HG02610 (cell line): ENCODE measurements at regions not wholly inside any gene's neighbourhood (a gene's known extent, or its start where the extent isn't known, plus 50 kb on each side); places are given as distances from the start of the nearest gene placed in this dataset.

Experiments
- ATAC-seq: cut with Tn5 transposase; IDR thresholded peaks from one replicate; pipeline ENCODE4 v1.9.1; 2021; ENCODE audit warnings: mild to moderate bottlenecking, moderate library complexity; ENCODE audit not compliant: unreplicated experiment

DNA sequence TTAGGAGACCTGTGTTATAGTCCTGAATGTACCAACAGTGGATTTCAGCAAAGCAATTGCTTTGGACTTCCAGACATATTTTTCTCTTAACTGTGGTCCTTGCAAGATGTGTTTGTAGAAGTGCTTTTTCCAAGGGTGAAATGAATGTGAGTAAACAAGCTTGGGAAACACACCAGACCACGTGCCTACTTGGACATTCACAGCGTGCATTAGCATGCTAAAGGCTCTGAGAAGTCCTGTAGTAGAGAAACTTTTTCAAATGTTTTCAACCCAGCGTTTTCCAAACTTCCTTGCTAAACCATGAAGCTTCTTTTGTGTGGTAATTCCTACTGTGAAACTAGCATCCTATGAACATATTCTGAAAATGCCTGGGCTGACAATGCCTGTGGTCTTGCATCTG lies 91.2 kb upstream of the DBX1 start:
- no peak for ATAC-seq

DNA sequence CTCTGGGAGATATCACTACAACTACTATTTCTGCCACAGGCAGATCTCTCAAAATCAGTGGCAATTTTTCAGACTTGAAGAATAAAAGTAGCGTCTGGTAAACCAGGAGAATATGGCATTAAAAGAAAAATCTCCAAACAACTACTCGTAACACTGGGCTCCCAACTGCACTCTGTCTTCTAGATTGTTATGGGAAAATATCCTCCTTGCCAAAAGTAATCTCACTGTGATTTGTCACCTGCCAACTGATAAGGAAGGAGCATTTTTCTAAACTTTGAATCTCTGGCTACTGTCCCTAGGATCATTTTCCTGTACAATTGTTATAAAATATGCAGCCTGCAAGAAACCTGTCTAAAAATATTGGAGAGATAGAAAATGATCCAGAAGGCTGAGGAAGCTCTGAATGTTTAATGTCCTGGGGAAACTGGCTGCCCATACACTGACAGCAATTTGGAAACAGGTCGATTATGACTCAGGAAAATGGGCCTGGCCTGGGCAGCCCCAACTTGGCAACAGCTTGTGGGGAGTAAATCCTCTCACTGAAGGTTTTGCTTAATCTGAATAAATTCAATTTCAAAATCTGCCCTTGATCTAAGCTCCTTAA lies 90.5 kb upstream of the DBX1 start:
- ATAC-seq, result no peak

- no peak for ATAC-seq
These were observed 89.5 kb upstream of the DBX1 start for GRCh38 chr11:20249796-20250195.

GRCh38 chr11:20249378-20249777 lies 89.1 kb upstream of the DBX1 start:
- no peak for ATAC-seq

DNA sequence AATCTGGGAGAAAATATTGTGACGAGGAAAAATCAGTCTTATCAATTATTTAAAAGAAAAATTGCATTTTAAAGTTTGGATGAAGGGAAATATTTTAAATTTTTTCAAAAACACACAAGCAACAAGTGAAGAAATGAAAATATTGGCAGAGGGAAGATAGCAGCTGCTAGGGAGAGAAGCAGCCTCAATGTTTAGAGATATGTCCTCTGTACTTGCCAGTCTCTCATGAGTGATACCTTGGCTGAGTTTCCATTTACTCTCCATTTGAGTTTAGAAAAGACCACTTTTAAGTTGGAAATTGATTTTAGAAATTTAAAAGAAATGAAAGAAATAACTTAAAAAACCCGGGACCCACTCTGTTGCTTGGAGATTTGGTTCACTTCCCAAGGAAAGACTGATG lies 88.6 kb upstream of the DBX1 start:
- ATAC-seq, result no peak

GRCh38 chr11:20248121-20248772 lies 88.0 kb upstream of the DBX1 start:
- ATAC-seq, result no peak

- no peak for ATAC-seq
These were observed 87.3 kb upstream of the DBX1 start for GRCh38 chr11:20247591-20248007.

DNA sequence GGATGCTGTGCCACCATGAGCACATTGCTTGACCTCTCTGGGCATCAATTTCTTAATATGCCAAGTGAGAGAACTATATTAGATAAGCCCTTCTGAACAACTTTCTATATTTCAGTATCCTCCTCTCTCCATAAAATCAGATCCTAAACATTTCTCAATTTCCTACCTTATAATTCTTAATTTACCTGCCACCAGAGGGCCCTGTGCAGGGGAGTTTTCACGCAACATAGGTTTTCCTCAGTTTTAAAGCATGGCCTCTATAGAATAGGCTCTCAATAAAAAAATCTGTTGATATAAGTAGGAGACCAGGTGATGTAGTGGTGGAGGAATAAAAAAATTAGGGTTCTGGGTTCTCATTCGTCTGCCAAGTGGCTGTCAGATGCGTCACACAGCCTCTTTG lies 83.7 kb upstream of the DBX1 start:
- ATAC-seq, result no peak

GRCh38 chr11:20238712-20239111 lies 78.4 kb upstream of the DBX1 start:
- no peak for ATAC-seq

GRCh38 chr11:20235164-20235563 lies 74.9 kb upstream of the DBX1 start:
- ATAC-seq, result no peak

GRCh38 chr11:20227631-20228030 lies 67.4 kb upstream of the DBX1 start:
- no peak for ATAC-seq

GRCh38 chr11:20226933-20227332 lies 66.7 kb upstream of the DBX1 start:
- ATAC-seq, result no peak

DNA sequence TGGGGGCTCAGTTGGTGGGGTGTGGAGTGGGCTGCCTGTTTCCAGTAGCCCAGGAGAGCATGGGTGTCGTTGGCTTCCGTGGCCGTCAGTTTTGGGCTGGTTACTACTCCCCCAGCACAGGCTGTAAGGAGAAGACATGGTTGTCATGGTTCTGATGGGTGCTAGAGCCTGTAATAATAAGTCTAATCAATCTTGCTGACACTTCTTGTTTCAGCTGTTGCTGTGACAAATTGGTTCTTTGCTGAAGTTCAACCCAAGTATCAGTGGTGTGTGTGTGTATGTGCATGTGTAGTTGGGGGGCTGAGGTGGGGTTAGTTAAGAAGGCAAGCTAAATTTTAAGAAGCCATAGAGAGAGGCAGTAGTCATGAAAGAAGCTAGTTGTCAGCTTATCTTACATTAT lies 61.3 kb upstream of the DBX1 start:
- no peak for ATAC-seq

DNA sequence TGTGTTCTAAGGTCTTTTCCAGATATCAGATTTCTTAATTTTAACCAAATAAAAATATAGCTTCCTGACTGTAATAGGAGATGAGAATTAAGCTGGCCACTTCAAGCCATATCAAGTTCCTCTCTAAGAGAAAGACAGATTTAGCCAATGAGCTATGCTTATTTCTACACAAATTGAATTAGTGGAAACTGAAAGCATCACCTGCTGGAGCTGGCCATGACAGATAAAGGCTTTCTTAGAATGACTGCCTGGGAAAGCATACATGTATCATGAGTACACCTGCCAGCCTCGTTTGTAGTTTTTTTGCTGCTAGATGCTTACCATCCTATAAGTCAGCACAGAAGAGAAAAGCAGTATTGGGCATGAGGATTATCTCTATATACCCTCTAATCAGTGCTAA lies 53.5 kb upstream of the DBX1 start:
- ATAC-seq, result peak; percentile 59

DNA sequence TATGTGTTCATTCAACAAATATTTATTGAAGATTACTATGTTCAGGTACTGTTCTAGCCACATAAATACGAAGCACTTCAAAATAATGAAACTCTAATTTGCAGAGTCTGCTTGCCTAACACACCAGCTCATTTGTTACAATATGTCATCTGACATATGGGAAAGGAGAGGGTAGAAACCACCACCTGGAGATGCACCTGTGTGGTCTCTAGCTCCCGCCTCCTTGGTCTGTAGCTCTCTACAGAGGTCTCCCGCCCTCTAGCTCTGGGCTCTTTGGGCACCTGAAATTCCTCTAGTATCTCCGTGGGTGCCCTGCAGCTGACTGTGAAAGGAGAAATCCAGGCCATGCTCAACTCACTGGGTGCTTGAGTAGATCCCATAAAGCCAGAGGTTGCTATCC lies 51.4 kb upstream of the DBX1 start:
- ATAC-seq, result no peak
